ENCODE measurements at regions not wholly inside any gene's neighbourhood (a gene's known extent, or its start where the extent isn't known, plus 50 kb on each side); places are given as distances from the start of the nearest gene placed in this dataset.

DNA sequence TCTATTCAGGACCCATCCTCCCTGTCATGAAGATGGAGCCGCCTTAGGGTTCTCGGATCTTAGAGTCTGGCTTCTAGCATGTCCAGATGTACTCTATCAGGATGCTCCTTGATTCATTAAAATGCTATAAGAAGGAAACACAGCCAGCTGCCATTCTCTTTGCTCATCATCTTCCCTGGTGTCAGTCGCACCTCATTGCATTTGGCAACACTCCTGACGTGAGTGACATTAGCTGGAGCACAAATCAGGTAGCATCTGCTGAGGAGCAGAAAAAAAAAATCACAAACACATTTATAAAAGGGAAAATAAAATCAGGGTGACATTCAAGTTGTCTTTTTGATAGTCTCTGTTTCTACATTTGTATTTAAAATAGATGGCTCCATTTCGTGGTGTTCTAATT, 226.1 kb upstream of the NMUR2 start:
- Histone ChIP-seq H2BK12ac (ENCODE audit: low read depth, low read length) (no peak overlapping the region), H3K56ac (replicated peaks; ENCODE audit: insufficient read length, low read depth, low read length) (no peak overlapping the region), H2BK5ac (ENCODE audit: low read depth, low read length) (no peak overlapping the region), H3K36me3 (ENCODE audit: control insufficient read depth in 2 of 4, insufficient read depth in 4 of 4, low read length in 3 of 4) (no peaks in the 10 kb centered on the region), H3K79me2 (ENCODE audit: control insufficient read depth in 1 of 2, insufficient read depth in 2 of 2, low read length in 2 of 2) (no peaks in the 10 kb centered on the region), H3K23me2 (ENCODE audit: low read depth, low read length) (no peaks in the 10 kb centered on the region), H3K23ac (ENCODE audit: insufficient read length) (no peak overlapping the region), H4K5ac (ENCODE audit: insufficient read length, low read depth, low read length) (no peak overlapping the region), H4K8ac (ENCODE audit: extremely low read depth, insufficient read depth, low read length) (no peak overlapping the region), H3K4me1 (replicated peaks in 1 of 4; ENCODE audit: control insufficient read depth in 3 of 4, insufficient read depth in 4 of 4, low read length in 3 of 4) (peaks cover 0 to 3% (median 0%) of the 10 kb centered on the region in 4 experiments; a peak in 1 of 7 replicates), H3K9ac (replicated peaks in 1 of 4; ENCODE audit: extremely low read depth in 1 of 4, low read depth in 3 of 4, low read length in 3 of 4) (no peak overlapping the region), H3K9me3 (ENCODE audit: insufficient read depth in 2 of 2, low read depth in 1 of 2, low read length in 1 of 2) (no peaks in the 10 kb centered on the region), H3K27ac (ENCODE audit: low read depth, low read length) (no peak overlapping the region), H2BK15ac (ENCODE audit: low read length) (no peak overlapping the region), H4K91ac (replicated peaks; ENCODE audit: insufficient read length, low read length) (no peak overlapping the region), H3K27me3 (replicated peaks in 1 of 4; ENCODE audit: control insufficient read depth in 3 of 4, extremely low read depth in 1 of 4, insufficient read depth in 3 of 4, low read length in 3 of 4) (no peaks in the 10 kb centered on the region), H3K79me1 (ENCODE audit: low read depth, low read length) (no peaks in the 10 kb centered on the region), H2BK20ac (ENCODE audit: low read length) (no peak overlapping the region), H2BK120ac (replicated peaks; ENCODE audit: low read depth, low read length) (no peak overlapping the region), H4K20me1 (replicated peaks in 1 of 2; ENCODE audit: control insufficient read depth in 1 of 2, insufficient read depth in 2 of 2, low read length in 2 of 2) (no peaks in the 10 kb centered on the region), H2AK5ac (ENCODE audit: low read depth, low read length) (no peak overlapping the region), H3K14ac (ENCODE audit: insufficient read length) (no peak overlapping the region), H3K4me2 (ENCODE audit: insufficient read depth in 1 of 2, low read depth in 2 of 2, low read length in 2 of 2) (no peak overlapping the region), H3K4me3 (ENCODE audit: extremely low read depth in 1 of 4, insufficient read depth in 2 of 4, low read depth in 3 of 4, low read length in 4 of 4) (no peak overlapping the region), H3K4ac (replicated peaks; ENCODE audit: insufficient read length, low read depth, low read length) (no peak overlapping the region), H2AFZ (ENCODE audit: low read length) (no peak overlapping the region), H3K18ac (ENCODE audit: extremely low read depth, low read length) (no peak overlapping the region)
- no peak for DNase-seq (ENCODE audit: low read depth in 1 of 2, low spot score in 2 of 2)
- FAIRE-seq, result no peak
- POLR2A ChIA-PET (ENCODE audit: partially characterized antibody), result no interaction called here
- CTCF ChIA-PET (ENCODE audit: partially characterized antibody), result interaction anchor here (0.9 kb wide), 1 partner anchor 10 kb away, joined by 3 read pairs; no protein-coding TSS in a partner anchor
- 87% methylated on average over 5 of the region's 5 CpGs; no CpG with 5 or more reads in 1 of the 2 experiments for WGBS, 2 experiments (ENCODE audit: extremely low coverage in 1 of 2, insufficient coverage in 1 of 2, insufficient read length in 1 of 2, insufficient replicate concordance in 2 of 2, low coverage in 1 of 2, low lambda C conversion rate in 2 of 2, missing lambda C conversion rate in 1 of 2)
- TF ChIP-seq ASH2L (IDR thresholded peaks at IDR 0.05; ENCODE audit: low read length) (no peak), SIX5 (IDR thresholded peaks at IDR 0.05; ENCODE audit: low read depth, low read length) (no peak), SP1 (IDR thresholded peaks at IDR 0.05; ENCODE audit: low read depth, low read length) (no peak), TEAD4 (IDR thresholded peaks at IDR 0.05; ENCODE audit: low read depth, low read length) (no peak)
- TF ChIP-seq, protein P1, sequence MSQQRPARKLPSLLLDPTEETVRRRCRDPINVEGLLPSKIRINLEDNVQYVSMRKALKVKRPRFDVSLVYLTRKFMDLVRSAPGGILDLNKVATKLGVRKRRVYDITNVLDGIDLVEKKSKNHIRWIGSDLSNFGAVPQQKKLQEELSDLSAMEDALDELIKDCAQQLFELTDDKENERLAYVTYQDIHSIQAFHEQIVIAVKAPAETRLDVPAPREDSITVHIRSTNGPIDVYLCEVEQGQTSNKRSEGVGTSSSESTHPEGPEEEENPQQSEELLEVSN (IDR thresholded peaks at IDR 0.05), result no peak
